ENCODE measurements at regions not wholly inside any gene's neighbourhood (a gene's known extent, or its start where the extent isn't known, plus 50 kb on each side); places are given as distances from the start of the nearest gene placed in this dataset.

DNA sequence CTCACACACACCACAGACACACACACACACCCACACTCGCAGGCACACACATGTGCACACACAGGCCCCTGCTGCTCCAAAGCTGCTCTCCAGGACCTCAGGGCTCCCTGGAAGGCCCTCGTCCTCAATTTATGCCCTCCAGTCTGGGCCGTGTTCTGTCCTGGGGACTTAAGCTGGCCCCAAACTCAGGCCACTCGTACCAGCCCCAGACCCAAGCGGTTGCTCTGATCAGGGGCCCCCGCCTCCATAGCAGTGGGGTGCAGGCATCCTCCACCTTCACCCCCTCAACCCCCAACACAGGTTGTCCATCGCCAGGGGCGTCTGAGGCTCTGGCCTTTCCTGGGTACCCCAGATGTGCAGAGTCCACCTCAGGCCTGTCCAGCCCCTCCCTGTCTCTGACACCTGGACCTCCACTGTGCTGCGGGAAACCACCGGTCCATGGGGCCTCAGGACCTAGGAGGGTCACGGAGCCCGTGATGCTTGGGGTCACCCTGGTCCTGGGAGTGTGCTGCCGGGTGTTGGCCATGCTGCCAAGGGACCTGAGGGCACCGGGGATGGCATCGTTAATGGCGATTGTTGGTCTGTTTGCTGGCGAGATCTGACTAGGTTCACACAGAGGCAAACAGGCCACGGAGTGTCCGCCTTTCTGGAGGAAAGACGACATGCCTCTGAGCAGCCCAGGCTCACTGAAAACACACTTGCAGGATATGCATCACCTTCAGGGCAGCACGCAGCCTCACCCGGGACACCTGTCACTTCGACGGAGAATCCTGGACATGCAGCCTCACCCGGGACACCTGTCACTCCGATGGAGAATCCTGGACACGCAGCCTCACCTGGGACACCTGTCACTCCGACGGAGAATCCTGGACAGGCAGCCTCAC, 155.6 kb downstream of the NDUFA10 start:
- no peaks in the 10 kb centered on the region for H3K36me3 ChIP-seq (ENCODE audit: insufficient read depth, low read length)
- no peaks in the 10 kb centered on the region for H3K4me1 ChIP-seq (ENCODE audit: insufficient read depth, low read length)
- no peak for DNase-seq
- no peak overlapping the region for H3K4me3 ChIP-seq (ENCODE audit: low read length)
- H3K27me3 ChIP-seq (ENCODE audit: control insufficient read depth in 1 of 2, insufficient read depth in 2 of 2, low read length in 2 of 2) = no peaks in the 10 kb centered on the region
- TF ChIP-seq, protein P1, sequence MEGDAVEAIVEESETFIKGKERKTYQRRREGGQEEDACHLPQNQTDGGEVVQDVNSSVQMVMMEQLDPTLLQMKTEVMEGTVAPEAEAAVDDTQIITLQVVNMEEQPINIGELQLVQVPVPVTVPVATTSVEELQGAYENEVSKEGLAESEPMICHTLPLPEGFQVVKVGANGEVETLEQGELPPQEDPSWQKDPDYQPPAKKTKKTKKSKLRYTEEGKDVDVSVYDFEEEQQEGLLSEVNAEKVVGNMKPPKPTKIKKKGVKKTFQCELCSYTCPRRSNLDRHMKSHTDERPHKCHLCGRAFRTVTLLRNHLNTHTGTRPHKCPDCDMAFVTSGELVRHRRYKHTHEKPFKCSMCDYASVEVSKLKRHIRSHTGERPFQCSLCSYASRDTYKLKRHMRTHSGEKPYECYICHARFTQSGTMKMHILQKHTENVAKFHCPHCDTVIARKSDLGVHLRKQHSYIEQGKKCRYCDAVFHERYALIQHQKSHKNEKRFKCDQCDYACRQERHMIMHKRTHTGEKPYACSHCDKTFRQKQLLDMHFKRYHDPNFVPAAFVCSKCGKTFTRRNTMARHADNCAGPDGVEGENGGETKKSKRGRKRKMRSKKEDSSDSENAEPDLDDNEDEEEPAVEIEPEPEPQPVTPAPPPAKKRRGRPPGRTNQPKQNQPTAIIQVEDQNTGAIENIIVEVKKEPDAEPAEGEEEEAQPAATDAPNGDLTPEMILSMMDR (IDR thresholded peaks at IDR 0.05) = no peak
- H3K9me3 ChIP-seq (ENCODE audit: control insufficient read depth in 1 of 2, insufficient read depth in 1 of 2, low read length in 2 of 2) = no peaks in the 10 kb centered on the region
- POLR2A ChIA-PET = no interaction called here
- H3K27ac ChIP-seq (ENCODE audit: low read depth in 1 of 2, low read length in 2 of 2) = no peak overlapping the region
- Mint-ChIP-seq H3K36me3 (ENCODE audit: low read depth) (no peaks in the 10 kb centered on the region), H3K9me3 (no peaks in the 10 kb centered on the region), H3K27me3 (no peaks in the 10 kb centered on the region), H3K27ac (no peak overlapping the region), H3K4me3 (no peak overlapping the region), H3K4me1 (ENCODE audit: low read depth) (no peaks in the 10 kb centered on the region)
- CTCF ChIA-PET = no interaction called here
- no peak for ATAC-seq (ENCODE audit: poor library complexity)
- intact Hi-C loops (cut with DNase I, micrococcal nuclease) = no loop called here

DNA sequence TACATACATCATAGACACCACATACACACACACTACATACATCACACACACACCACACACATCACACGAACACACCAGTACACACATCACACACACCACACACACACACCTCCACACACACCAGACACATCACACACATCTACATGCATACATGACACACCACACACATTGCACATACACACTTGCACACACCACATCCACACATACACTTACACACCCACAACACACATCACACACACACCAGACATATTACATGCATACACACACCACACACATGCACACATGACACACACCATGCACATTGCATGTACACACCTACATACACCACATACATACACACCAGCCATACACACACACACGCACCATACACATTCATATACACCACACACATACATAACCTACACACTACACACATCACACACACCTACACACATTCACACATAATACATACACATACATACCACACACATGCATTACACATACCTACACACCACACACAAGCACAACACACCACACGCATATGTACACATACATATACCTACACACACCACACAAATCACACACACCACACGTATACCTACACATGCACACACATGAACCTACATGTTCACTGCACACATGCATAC, 156.5 kb downstream of the NDUFA10 start:
- H3K36me3 Mint-ChIP-seq (ENCODE audit: low read depth) = no peaks in the 10 kb centered on the region
- DNase-seq (no peak), ATAC-seq (ENCODE audit: poor library complexity) (no peak)
- ChIA-PET CTCF (no interaction called here), POLR2A (no interaction called here)
- H3K4me1 Mint-ChIP-seq (ENCODE audit: low read depth) = no peaks in the 10 kb centered on the region
- Histone ChIP-seq H3K36me3 (ENCODE audit: insufficient read depth, low read length) (no peaks in the 10 kb centered on the region), H3K27me3 (ENCODE audit: control insufficient read depth in 1 of 2, insufficient read depth in 2 of 2, low read length in 2 of 2) (no peaks in the 10 kb centered on the region), H3K27ac (ENCODE audit: low read depth in 1 of 2, low read length in 2 of 2) (no peak overlapping the region), H3K9me3 (ENCODE audit: control insufficient read depth in 1 of 2, insufficient read depth in 1 of 2, low read length in 2 of 2) (no peaks in the 10 kb centered on the region), H3K4me3 (ENCODE audit: low read length) (no peak overlapping the region), H3K4me1 (ENCODE audit: insufficient read depth, low read length) (no peaks in the 10 kb centered on the region)
- no peak overlapping the region for H3K4me3 Mint-ChIP-seq
- TF ChIP-seq, protein P1 (IDR thresholded peaks at IDR 0.05) = no peak
- no peak overlapping the region for H3K27ac Mint-ChIP-seq
- H3K9me3 Mint-ChIP-seq = no peaks in the 10 kb centered on the region
- intact Hi-C loops (cut with DNase I, micrococcal nuclease) = no loop called here
- no peaks in the 10 kb centered on the region for H3K27me3 Mint-ChIP-seq

DNA sequence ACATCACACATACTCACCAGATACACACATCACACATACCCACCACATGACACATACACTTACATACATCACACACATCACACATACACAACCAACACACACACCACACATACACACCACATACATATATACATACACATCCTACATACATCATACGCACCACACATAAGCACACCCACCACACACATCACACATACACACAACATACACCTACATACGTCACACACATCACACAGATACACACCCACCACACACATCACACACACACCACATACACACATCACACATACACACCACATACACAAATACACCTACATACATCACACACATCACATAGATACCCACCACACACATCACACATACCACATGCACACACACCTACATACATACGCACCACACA, 158.4 kb downstream of the NDUFA10 start:
- DNase-seq (no peak), ATAC-seq (ENCODE audit: poor library complexity) (no peak)
- H3K4me3 Mint-ChIP-seq = no peak overlapping the region
- H3K4me1 Mint-ChIP-seq (ENCODE audit: low read depth) = peaks cover 10% of the 10 kb centered on the region
- H3K4me3 ChIP-seq (ENCODE audit: low read length) = no peak overlapping the region
- no peaks in the 10 kb centered on the region for H3K27me3 ChIP-seq (ENCODE audit: control insufficient read depth in 1 of 2, insufficient read depth in 2 of 2, low read length in 2 of 2)
- H3K36me3 ChIP-seq (ENCODE audit: insufficient read depth, low read length) = no peaks in the 10 kb centered on the region
- no peaks in the 10 kb centered on the region for H3K9me3 ChIP-seq (ENCODE audit: control insufficient read depth in 1 of 2, insufficient read depth in 1 of 2, low read length in 2 of 2)
- H3K27ac ChIP-seq (ENCODE audit: low read depth in 1 of 2, low read length in 2 of 2) = no peak overlapping the region
- H3K36me3 Mint-ChIP-seq (ENCODE audit: low read depth) = no peaks in the 10 kb centered on the region
- POLR2A ChIA-PET = no interaction called here
- CTCF ChIA-PET = no interaction called here
- no peaks in the 10 kb centered on the region for H3K4me1 ChIP-seq (ENCODE audit: insufficient read depth, low read length)
- no peak overlapping the region for H3K27ac Mint-ChIP-seq
- H3K27me3 Mint-ChIP-seq = no peaks in the 10 kb centered on the region
- no peaks in the 10 kb centered on the region for H3K9me3 Mint-ChIP-seq
- intact Hi-C loops (cut with DNase I, micrococcal nuclease) = no loop called here
- TF ChIP-seq, protein P1 (IDR thresholded peaks at IDR 0.05) = no peak
